Amniotic epithelial cell (primary cell): ENCODE measurements at regions not wholly inside any gene's neighbourhood (a gene's known extent, or its start where the extent isn't known, plus 50 kb on each side); places are given as distances from the start of the nearest gene placed in this dataset.
"Not testable (repeated sequence)": the region's sequence is repeated elsewhere in the genome, so short reads cannot be mapped to it uniquely, and the experiment has no call there.

Experiments
- DNase-seq: peaks from one replicate; pipeline ENCODE4 v3.0.0-alpha.2; 2010; ENCODE audit warnings: low read depth

- DNase-seq = peak; percentile 72
Observed at GRCh38 chr12:124381456-124382296, 86.8 kb downstream of the RFLNA start.

- DNase-seq = peak; percentile 51
Observed at GRCh38 chr12:124380796-124381455, 86.0 kb downstream of the RFLNA start.

- DNase-seq = peak; percentile 80
Observed at GRCh38 chr12:124379938-124380754, 85.3 kb downstream of the RFLNA start.

GRCh38 chr12:124379379-124379937 lies 84.6 kb downstream of the RFLNA start:
- no peak for DNase-seq

- DNase-seq = no peak
Observed at GRCh38 chr12:124378926-124379325, 84.0 kb downstream of the RFLNA start.

GRCh38 chr12:124377981-124378509 lies 83.2 kb downstream of the RFLNA start:
- no peak for DNase-seq

- peak; percentile 43 for DNase-seq
Observed at GRCh38 chr12:124376435-124376834, 81.5 kb downstream of the RFLNA start.

- no peak for DNase-seq
Observed at GRCh38 chr12:124375789-124376175, 80.9 kb downstream of the RFLNA start.

GRCh38 chr12:124375141-124375788 lies 80.4 kb downstream of the RFLNA start:
- no peak for DNase-seq

GRCh38 chr12:124374567-124374966 lies 79.7 kb downstream of the RFLNA start:
- DNase-seq = no peak

- DNase-seq = no peak
Observed at GRCh38 chr12:124374147-124374546, 79.3 kb downstream of the RFLNA start.

GRCh38 chr12:124373701-124374100 lies 78.8 kb downstream of the RFLNA start:
- not testable (repeated sequence) for DNase-seq

- no peak for DNase-seq
Observed at GRCh38 chr12:124372831-124373230, 77.9 kb downstream of the RFLNA start.

- DNase-seq = no peak
Observed at GRCh38 chr12:124371970-124372555, 77.2 kb downstream of the RFLNA start.

GRCh38 chr12:124371366-124371765 lies 76.5 kb downstream of the RFLNA start:
- no peak for DNase-seq

GRCh38 chr12:124370851-124371250 lies 76.0 kb downstream of the RFLNA start:
- DNase-seq = no peak

- DNase-seq = no peak
Observed at GRCh38 chr12:124370384-124370783, 75.5 kb downstream of the RFLNA start.

GRCh38 chr12:124369827-124370378 lies 75.0 kb downstream of the RFLNA start:
- no peak for DNase-seq

GRCh38 chr12:124369055-124369826 lies 74.3 kb downstream of the RFLNA start:
- peak; percentile 93 for DNase-seq
